ENCODE measurements at regions not wholly inside any gene's neighbourhood (a gene's known extent, or its start where the extent isn't known, plus 50 kb on each side); places are given as distances from the start of the nearest gene placed in this dataset.

DNA sequence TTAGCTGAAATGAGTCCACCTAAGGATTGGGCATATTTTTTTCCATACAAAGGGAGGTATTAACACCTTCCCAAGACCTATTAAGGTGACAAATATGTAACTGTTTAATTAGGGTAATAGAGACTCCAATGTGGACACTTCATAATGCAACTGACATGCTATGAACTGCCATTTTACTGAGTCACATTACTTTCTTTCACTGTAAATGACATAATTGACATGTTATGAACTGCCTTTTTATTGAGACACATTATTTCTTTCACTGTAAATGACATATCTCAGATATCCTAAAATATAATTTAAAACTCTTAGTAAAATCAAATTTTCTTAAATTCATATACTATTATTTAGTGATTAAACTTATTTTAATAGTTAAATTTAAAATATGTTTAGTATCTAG is 528.8 kb upstream of the PCDH15 start:
- H3K4me2 ChIP-seq (ENCODE audit: insufficient read depth in 1 of 2, low read depth in 2 of 2, low read length in 2 of 2): no peak overlapping the region
- no peak overlapping the region for H2AFZ ChIP-seq (ENCODE audit: low read length)
- no peak for TF ChIP-seq NRF1 (IDR thresholded peaks at IDR 0.05; ENCODE audit: low read depth, low read length)
- no peak for TF ChIP-seq POLR2A (IDR thresholded peaks at IDR 0.05; ENCODE audit: control extremely low read depth in 1 of 2, low read depth in 2 of 2, low read length in 2 of 2)
- no peak overlapping the region for H2BK20ac ChIP-seq (ENCODE audit: low read length)
- no peak overlapping the region for H3K56ac ChIP-seq (replicated peaks; ENCODE audit: insufficient read length, low read depth, low read length)
- H4K20me1 ChIP-seq (replicated peaks in 1 of 2; ENCODE audit: control insufficient read depth in 1 of 2, insufficient read depth in 2 of 2, low read length in 2 of 2): no peaks in the 10 kb centered on the region
- no peak overlapping the region for H3K27ac ChIP-seq (ENCODE audit: low read depth, low read length)
- H2BK5ac ChIP-seq (ENCODE audit: low read depth, low read length): no peak overlapping the region
- ChIA-PET CTCF (ENCODE audit: partially characterized antibody) (interaction anchor here (0.7 kb wide), 1 partner anchor 587 kb away, joined by 3 read pairs; no protein-coding TSS in a partner anchor), POLR2A (ENCODE audit: partially characterized antibody) (no interaction called here)
- H3K14ac ChIP-seq (ENCODE audit: insufficient read length): no peak overlapping the region
- H2BK12ac ChIP-seq (ENCODE audit: low read depth, low read length): no peak overlapping the region
- no peak overlapping the region for H3K4me3 ChIP-seq (ENCODE audit: extremely low read depth in 1 of 4, insufficient read depth in 2 of 4, low read depth in 3 of 4, low read length in 4 of 4)
- H3K9ac ChIP-seq (replicated peaks in 1 of 4; ENCODE audit: extremely low read depth in 1 of 4, low read depth in 3 of 4, low read length in 3 of 4): no peak overlapping the region
- no peak overlapping the region for H2BK15ac ChIP-seq (ENCODE audit: low read length)
- no peak overlapping the region for H3K23ac ChIP-seq (ENCODE audit: insufficient read length)
- no peak overlapping the region for H4K5ac ChIP-seq (ENCODE audit: insufficient read length, low read depth, low read length)
- no peak overlapping the region for H4K91ac ChIP-seq (replicated peaks; ENCODE audit: insufficient read length, low read length)
- H3K18ac ChIP-seq (ENCODE audit: extremely low read depth, low read length): no peak overlapping the region
- no peak overlapping the region for H2BK120ac ChIP-seq (replicated peaks; ENCODE audit: low read depth, low read length)
- H4K8ac ChIP-seq (ENCODE audit: extremely low read depth, insufficient read depth, low read length): no peak overlapping the region
- DNase-seq (ENCODE audit: low read depth in 1 of 2, low spot score in 2 of 2) (no peak), FAIRE-seq (no peak)
- H3K9me3 ChIP-seq (ENCODE audit: insufficient read depth in 2 of 2, low read depth in 1 of 2, low read length in 1 of 2): no peaks in the 10 kb centered on the region
- H2AK5ac ChIP-seq (ENCODE audit: low read depth, low read length): no peak overlapping the region
- no peak overlapping the region for H3K4ac ChIP-seq (replicated peaks; ENCODE audit: insufficient read length, low read depth, low read length)
- no peaks in the 10 kb centered on the region for H3K4me1 ChIP-seq (replicated peaks in 1 of 4; ENCODE audit: control insufficient read depth in 3 of 4, insufficient read depth in 4 of 4, low read length in 3 of 4)
- H3K79me1 ChIP-seq (ENCODE audit: low read depth, low read length): no peaks in the 10 kb centered on the region
- H3K79me2 ChIP-seq (ENCODE audit: control insufficient read depth in 1 of 2, insufficient read depth in 2 of 2, low read length in 2 of 2): no peaks in the 10 kb centered on the region
- H3K23me2 ChIP-seq (ENCODE audit: low read depth, low read length): no peaks in the 10 kb centered on the region
- H3K36me3 ChIP-seq (ENCODE audit: control insufficient read depth in 2 of 4, insufficient read depth in 4 of 4, low read length in 3 of 4): no peaks in the 10 kb centered on the region
- H3K27me3 ChIP-seq (replicated peaks in 1 of 4; ENCODE audit: control insufficient read depth in 3 of 4, extremely low read depth in 1 of 4, insufficient read depth in 3 of 4, low read length in 3 of 4): no peaks in the 10 kb centered on the region

Measured in H1 (cell line).